IPS DF 6.9 (cell line): ENCODE measurements at regions not wholly inside any gene's neighbourhood (a gene's known extent, or its start where the extent isn't known, plus 50 kb on each side); places are given as distances from the start of the nearest gene placed in this dataset.
"Not testable (repeated sequence)": the region's sequence is repeated elsewhere in the genome, so short reads cannot be mapped to it uniquely, and the experiment has no call there.

Source experiments
- DNase-seq: peaks from one replicate; pipeline ENCODE4 v3.0.0-alpha.2; 2013; ENCODE audit warnings: low read depth, low spot score
- H3K27ac ChIP-seq: one replicate; pipeline ENCODE4 v1.5.1; 2013; ENCODE audit warnings: low read length, control low read depth
- H3K27me3 ChIP-seq: 2 replicates; pipeline ENCODE4 v1.6.1; 2013; ENCODE audit warnings: mild to moderate bottlenecking, low read length; ENCODE audit not compliant: control insufficient read depth, insufficient read depth
- H3K36me3 ChIP-seq: 2 replicates; pipeline ENCODE4 v1.6.1; 2013; ENCODE audit warnings: low read length; ENCODE audit not compliant: control insufficient read depth, insufficient read depth
- H3K4me1 ChIP-seq: 2 replicates; pipeline ENCODE4 v1.6.1; 2013; ENCODE audit warnings: low read length; ENCODE audit not compliant: control insufficient read depth, insufficient read depth
- H3K4me3 ChIP-seq: 2 replicates; pipeline ENCODE4 v1.5.1; 2013; ENCODE audit warnings: mild to moderate bottlenecking, low read length
- H3K9me3 ChIP-seq: 2 replicates; pipeline ENCODE4 v1.6.1; 2013; ENCODE audit warnings: low read length, inconsistent platforms; ENCODE audit not compliant: control insufficient read depth, insufficient read depth
- WGBS: extraction: QIAGEN DNeasy Blood & Tissue Kit; methylation state at CpG from one replicate; pipeline ENCODE4 v1.1.7; 2013; ENCODE audit warnings: mixed read lengths, missing lambda C conversion rate; ENCODE audit not compliant: insufficient read length, insufficient coverage; 5-methylcytosine and 5-hydroxymethylcytosine counted together

DNA sequence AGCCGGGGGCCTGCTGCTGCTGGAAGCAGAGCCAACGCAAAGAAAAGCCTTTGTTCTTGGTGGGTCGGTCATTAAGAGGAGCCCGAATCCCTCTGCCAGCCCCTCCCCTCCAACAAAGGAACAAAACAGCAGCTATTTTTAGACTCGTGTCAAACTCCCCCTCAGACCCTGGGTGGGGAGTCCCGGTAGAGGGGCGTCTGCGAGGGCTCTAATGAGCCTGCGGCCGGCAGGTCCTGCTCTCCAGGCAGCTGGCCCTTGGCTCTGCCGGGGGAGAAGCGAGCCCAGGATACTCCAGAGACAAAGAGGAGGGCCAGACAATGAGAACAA, 114.0 kb downstream of the LHX2 start:
- peaks cover 2% of the 10 kb centered on the region; the same call in 1 of the 2 replicates for H3K36me3 ChIP-seq
- no peaks in the 10 kb centered on the region for H3K9me3 ChIP-seq
- no peak overlapping the region for H3K4me3 ChIP-seq
- H3K27ac ChIP-seq = no peak overlapping the region
- H3K4me1 ChIP-seq = peaks cover 6% of the 10 kb centered on the region
- DNase-seq = no peak
- WGBS = no CpG with 5 or more reads among the region's 12 CpGs
- H3K27me3 ChIP-seq = no peaks in the 10 kb centered on the region

DNA sequence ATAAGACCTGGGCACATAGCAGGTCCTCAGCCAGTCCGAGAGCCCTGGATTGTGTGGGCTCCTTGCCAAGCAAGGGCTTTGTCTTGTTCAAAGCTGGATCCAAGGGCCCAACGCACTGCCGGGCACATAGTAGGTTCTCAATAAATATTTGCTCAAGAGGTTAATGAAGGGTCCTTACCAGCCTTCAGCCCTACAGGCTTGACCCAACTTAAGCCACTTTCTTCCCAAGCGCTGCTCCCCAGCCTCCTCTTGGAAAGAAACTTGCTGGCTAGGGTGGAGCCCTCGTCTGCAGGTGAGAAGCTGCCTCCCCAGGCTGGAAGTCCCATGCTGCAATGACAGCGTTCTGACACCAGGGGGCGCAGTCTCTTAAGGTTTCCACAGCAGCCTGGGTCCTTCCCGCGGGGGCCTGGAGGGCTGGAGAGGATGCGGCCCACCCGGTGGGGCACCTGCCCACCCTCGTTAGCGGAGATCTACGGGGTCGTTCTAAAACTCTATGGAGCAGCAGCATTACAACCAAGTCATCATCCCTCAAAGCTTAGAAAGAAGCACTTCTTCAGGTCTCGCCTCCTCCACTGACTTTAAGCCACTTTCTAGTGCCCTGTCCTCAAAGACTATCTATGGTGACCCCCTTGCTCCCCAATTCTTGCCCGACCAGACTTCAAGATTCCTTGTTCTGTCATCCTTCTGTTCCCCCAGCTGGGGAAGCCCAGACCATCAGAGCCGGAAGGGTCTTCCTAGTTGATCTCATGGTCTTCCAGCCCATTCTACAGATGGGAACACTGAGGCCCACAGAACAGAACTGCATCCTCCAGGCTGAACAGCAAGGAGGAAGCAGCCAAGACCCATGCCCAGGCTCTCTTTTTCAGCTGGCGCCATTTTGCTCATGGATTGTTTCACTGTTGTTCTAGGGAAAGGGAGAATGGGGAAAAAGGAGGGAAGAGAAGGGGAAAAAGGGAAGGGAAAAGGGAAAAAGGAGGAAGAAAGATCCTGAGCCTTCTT, 115.4 kb downstream of the LHX2 start:
- no peak overlapping the region for H3K27ac ChIP-seq
- no peak overlapping the region for H3K4me3 ChIP-seq
- no CpG with 5 or more reads among the region's 19 CpGs for WGBS
- H3K9me3 ChIP-seq = no peaks in the 10 kb centered on the region
- H3K36me3 ChIP-seq = peaks cover 2% of the 10 kb centered on the region; the same call in 1 of the 2 replicates
- peak; percentile 54 for DNase-seq
- no peaks in the 10 kb centered on the region for H3K27me3 ChIP-seq
- H3K4me1 ChIP-seq = peaks cover 6% of the 10 kb centered on the region

DNA sequence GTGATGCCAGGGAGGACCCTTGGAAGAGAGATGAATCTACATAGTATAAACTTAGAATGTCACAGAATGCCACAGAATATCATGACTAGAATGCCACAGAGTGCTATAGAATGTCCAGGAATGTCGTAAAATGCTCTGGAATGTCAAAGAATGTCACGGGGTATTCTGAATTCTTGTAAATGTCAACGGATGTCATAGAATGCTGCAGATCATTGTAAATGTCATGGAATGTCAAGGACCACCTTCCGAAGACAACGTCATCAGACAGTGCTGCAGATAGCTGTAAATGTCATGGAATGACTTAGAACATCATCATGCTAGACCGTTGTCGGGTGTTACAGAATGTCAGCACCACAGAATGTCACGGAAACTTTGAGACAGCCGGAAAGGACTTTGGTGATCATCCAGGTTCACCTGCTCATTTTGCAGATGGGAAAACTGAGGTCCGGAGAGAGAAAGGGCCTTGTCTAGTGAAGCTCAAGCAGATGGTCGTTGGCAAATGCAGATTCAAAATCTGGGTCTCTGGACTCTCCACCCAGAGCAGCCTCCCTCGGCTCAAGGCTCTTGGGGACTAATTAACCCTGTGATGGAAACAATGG, 117.1 kb downstream of the LHX2 start:
- Histone ChIP-seq H3K9me3 (no peaks in the 10 kb centered on the region), H3K4me1 (peaks cover 6% of the 10 kb centered on the region), H3K4me3 (no peak overlapping the region), H3K27ac (no peak overlapping the region), H3K36me3 (peaks cover 2% of the 10 kb centered on the region; the same call in 1 of the 2 replicates), H3K27me3 (no peaks in the 10 kb centered on the region)
- WGBS = no CpG with 5 or more reads among the region's 12 CpGs
- no peak for DNase-seq

DNA sequence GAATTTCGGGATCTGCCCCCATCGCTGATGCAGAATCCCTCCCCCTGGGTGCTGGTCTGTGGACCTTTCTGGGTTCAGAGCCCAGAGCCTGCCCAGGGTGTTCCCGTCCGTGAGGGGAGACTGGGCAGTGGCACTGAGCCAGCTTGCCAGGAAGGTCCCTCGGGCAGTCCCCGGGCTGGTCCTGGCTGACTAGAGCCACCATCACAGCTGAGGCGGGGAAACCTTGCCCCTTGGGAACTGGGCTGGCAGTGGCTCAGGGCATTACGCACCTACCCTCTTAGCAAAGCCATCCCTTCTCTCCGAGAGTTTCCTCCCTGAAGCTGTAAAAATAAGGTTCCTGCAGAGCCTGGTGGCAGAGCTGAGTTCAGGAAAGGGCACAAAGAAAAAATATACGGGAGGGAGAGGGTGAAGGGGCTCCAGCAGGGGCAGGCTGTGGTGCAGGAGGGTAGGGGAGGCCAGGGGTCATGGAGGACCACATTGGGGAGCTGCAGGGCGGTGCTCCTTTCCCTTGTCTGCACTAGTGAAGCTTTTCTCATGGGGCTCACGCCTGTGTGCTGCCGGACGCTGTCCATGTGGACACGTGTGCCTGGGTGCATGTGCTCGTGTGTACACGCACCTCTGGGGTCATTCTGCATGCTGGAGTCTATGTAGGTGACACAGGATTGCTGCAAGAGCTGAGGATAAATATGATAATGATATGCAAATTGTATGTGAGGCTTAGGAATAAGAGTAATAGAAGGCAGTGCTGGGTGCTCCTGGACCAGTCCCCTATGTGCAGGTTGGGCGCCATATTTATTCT, 118.9 kb downstream of the LHX2 start:
- no peak for DNase-seq
- no peak overlapping the region for H3K27ac ChIP-seq
- H3K36me3 ChIP-seq = no peaks in the 10 kb centered on the region
- WGBS = no CpG with 5 or more reads among the region's 18 CpGs
- H3K4me3 ChIP-seq = no peak overlapping the region
- H3K9me3 ChIP-seq = no peaks in the 10 kb centered on the region
- no peaks in the 10 kb centered on the region for H3K27me3 ChIP-seq
- H3K4me1 ChIP-seq = 0 out of 2 replicates have a peak, but pooled peaks cover 1% of the 10 kb centered on the region

DNA sequence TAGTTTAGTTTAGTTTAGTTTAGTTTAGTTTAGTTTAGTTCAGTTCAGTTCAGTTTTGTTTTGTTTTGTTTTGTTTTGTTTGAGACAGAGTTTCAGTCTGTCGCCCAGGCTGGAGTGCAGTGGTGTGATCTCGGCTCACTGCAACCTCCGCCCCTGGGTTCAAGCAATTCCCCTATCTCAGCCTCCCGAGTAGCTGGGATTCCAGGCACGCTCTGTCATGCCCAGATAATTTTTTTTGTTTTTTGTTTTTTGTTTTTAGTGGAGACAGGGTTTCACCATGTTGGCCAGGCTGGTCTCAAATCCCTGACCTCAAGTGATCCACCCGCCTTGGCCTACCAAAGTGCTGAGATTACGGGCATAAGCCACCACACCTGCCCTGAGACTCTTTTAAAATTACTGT, 120.0 kb downstream of the LHX2 start:
- H3K4me3 ChIP-seq = not testable (repeated sequence)

DNA sequence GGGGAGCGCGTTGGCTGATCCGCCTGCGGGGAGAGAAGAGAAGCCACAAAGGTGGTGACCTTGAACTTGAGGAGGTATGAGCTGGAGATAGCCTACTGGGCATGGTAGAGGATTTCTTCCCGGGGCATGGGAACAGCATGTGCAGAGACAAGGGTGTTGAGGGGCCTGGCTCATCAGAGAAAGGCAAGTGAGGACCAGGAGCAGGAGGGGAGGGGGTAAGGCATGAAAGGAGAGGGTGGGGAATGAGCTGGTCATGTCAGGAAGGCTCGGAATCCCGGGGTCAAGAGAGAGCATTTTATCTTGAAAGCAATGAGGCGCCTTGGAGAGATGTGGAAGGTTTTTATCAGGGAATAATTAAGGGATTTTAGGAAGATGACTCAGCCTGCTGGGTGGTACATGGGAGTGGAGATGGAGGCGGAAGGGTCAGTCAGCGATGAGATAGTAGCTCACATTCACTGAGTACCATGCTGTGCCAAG, 121.1 kb downstream of the LHX2 start:
- H3K36me3 ChIP-seq = no peaks in the 10 kb centered on the region
- no peak overlapping the region for H3K27ac ChIP-seq
- H3K4me1 ChIP-seq = no peaks in the 10 kb centered on the region
- DNase-seq = no peak
- no CpG with 5 or more reads among the region's 10 CpGs for WGBS
- no peak overlapping the region for H3K4me3 ChIP-seq
- no peaks in the 10 kb centered on the region for H3K27me3 ChIP-seq
- no peaks in the 10 kb centered on the region for H3K9me3 ChIP-seq

More for the DNA sequence above, 120.0 kb downstream of the LHX2 start:
- not testable (repeated sequence) for H3K36me3 ChIP-seq, H3K27ac ChIP-seq, H3K4me1 ChIP-seq, H3K9me3 ChIP-seq, H3K27me3 ChIP-seq, DNase-seq
- WGBS = no CpG with 5 or more reads among the region's 7 CpGs

DNA sequence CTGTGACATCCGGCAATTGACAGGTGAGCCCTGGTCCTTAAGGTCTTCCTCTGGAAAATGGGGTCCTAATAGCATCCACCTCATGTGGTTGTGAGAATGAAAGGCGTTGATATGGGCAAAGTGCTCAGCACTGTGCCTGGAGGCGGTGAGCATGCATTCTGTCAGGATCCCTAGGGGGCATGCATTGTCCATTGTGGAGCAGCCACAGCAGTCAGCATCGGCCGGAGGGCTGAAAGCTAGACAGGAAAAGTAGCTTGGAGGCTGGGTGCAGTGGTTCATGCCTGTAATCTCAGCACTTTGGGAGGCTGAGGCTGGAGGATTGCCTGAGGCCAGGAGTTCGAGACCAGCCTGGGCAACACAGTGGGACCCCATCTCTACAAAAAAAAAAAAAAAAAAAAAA, 122.2 kb downstream of the LHX2 start:
- Histone ChIP-seq H3K27ac (no peak overlapping the region), H3K36me3 (no peaks in the 10 kb centered on the region), H3K9me3 (no peaks in the 10 kb centered on the region), H3K4me3 (no peak overlapping the region), H3K27me3 (no peaks in the 10 kb centered on the region), H3K4me1 (no peaks in the 10 kb centered on the region)
- WGBS = no CpG with 5 or more reads among the region's 6 CpGs
- DNase-seq = no peak

DNA sequence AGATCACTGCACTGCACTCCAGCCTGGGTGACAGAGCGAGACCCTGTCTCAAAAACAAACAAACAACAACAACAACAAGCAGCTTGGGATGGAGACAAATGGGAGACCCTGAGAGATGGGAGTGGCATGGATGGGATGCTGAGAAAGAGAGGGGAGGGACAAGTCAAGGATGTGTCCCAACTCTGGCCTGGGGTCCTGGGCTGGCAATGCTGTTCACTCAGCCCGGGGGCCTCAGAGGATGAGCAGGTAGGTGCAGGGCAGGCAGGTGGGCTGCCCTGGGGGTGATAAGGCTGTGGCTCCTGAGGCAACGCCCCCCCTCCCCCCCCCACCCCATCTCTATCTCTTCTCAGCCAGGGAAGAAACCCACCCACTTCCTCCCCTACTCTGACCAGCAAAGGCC, 123.0 kb downstream of the LHX2 start:
- no peaks in the 10 kb centered on the region for H3K9me3 ChIP-seq
- no peak overlapping the region for H3K4me3 ChIP-seq
- no peaks in the 10 kb centered on the region for H3K36me3 ChIP-seq
- DNase-seq = no peak
- H3K27ac ChIP-seq = no peak overlapping the region
- no CpG with 5 or more reads among the region's 3 CpGs for WGBS
- no peaks in the 10 kb centered on the region for H3K27me3 ChIP-seq
- no peaks in the 10 kb centered on the region for H3K4me1 ChIP-seq

DNA sequence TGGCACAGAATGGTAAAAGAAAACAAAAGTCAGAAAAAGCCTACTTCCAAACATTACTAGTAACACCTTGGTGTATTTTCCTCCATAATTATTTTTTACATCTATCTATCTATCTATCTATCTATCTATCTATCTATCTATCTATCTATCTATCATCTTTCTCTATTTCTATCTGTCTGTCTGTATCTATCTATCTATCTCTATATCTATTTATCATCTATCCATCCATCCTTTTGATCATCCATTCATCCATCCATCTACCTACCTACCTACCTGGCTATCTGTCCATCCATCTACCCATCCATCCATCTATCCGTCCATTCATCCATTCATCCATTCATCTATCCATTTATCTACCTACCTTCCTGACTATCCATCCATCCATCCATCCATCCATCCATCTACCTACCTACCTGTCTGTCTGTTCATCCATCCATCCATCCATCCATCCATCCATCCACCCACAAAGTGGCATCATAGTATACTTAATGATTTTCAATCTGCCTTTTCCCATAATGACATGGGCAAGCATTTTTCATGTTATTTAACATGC, 121.9 kb upstream of the NEK6 start:
- H3K4me1 ChIP-seq = no peaks in the 10 kb centered on the region
- H3K27me3 ChIP-seq = no peaks in the 10 kb centered on the region
- H3K4me3 ChIP-seq = no peak overlapping the region
- WGBS = no CpG with 5 or more reads among the region's 1 CpG
- no peak for DNase-seq
- H3K27ac ChIP-seq = no peak overlapping the region
- H3K9me3 ChIP-seq = no peaks in the 10 kb centered on the region
- no peaks in the 10 kb centered on the region for H3K36me3 ChIP-seq
